ENCODE measurements at regions not wholly inside any gene's neighbourhood (a gene's known extent, or its start where the extent isn't known, plus 50 kb on each side); places are given as distances from the start of the nearest gene placed in this dataset.
"Not testable (repeated sequence)": the region's sequence is repeated elsewhere in the genome, so short reads cannot be mapped to it uniquely, and the experiment has no call there.

DNA sequence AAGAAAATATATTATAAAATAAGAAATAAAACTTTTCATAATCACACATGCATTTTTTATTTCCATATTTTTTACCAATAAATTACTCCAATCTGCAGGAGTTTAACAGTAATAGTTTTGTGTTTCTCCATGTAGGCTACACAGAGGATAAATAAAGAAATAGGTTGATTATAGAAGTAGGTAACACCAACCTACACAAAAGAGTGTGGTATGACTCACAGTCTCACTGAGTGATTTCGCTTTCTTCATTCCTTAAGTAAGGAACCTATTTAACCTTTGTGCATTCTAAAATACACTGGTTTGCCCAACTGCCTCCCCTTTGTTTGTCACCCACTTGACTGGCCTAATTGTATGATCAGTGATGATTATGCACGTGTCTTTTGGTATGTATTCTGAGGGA, 244.2 kb upstream of the RIMS1 start:
- DNase-seq, result no peak

DNA sequence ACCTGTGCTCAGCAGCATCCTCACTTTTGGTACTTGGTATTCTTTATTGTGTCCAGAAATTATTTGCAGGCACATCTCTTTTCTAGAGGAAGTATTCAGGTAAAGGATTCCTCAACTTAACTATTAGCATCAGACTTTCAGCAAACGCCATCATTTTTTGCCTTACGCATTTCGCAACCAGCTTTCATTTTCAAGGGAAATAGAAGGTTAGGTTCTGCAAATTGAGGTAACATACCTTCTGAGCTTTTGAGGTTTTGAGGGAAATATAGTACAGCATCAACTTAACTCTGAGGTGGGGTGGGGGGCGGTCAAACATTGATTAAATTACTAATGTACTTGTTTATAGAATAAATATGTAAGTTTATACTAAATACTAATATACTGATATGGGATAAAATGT, 243.6 kb upstream of the RIMS1 start:
- DNase-seq, result no peak

GRCh38 chr6:71645299-71645698, 241.1 kb upstream of the RIMS1 start:
- no peak for DNase-seq

DNA sequence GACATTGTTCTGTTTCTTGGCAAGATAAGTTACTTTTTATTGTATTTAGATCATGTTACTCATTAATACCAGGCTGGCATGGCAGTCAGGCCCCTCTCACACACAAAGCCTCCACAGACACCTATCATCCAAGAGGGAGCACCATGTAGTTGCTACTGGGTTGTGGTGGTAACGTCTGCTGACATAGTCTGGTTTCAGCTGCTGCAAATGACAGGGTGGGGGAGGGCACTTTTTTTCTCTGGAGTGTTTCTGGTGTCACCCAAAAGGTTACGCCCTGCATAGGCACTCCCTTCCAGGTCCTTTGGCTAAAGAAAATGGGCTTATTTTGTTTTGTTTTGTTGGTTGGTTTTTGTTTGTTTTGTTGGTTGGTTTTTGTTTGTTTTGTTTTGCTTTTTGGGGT, 236.4 kb upstream of the RIMS1 start:
- DNase-seq, result no peak

GRCh38 chr6:71651636-71652035, 234.7 kb upstream of the RIMS1 start:
- DNase-seq, result no peak

- DNase-seq, result no peak
Measured at GRCh38 chr6:71656121-71656520, 230.2 kb upstream of the RIMS1 start.

DNA sequence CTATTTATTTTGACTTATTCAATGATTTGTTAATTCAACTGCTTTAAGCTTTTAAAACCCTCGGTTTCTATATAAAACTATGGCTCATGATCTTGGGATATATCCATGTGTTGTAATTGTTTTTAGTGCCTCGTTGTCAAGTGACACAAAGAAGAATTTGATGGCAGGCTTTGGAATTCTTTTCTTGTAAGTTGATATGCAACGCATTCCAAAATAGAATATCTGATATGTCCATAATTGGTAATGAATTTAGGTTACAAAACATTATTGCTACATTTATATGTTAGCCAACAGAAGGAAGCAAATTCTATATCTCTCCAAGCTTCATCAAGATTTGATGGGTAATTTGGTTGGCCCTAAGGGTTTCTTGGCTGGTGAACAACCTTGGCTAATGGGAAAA, 220.4 kb upstream of the RIMS1 start:
- no peak for DNase-seq

- no peak for DNase-seq
Measured at GRCh38 chr6:71672876-71673275, 213.5 kb upstream of the RIMS1 start.

DNA sequence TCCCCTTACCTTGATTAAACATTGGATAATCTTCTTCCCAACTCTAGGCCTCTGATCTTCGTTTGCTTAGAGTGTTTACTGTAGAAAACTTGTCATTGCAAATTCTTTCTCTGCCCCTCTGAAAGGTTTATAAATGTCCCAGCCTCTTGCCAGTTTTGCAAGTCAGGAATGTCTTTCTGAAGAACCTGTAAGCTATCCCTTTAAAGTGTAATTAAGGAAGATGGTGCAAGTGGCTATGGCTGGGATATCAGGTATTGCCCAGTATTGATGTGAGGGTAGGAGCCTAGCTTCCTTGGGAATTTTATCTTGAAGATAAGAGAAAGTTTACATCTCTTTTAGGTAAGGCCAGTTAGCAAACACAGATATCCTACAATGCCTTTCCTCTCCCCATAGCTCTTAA, 211.0 kb upstream of the RIMS1 start:
- DNase-seq, result no peak

DNA sequence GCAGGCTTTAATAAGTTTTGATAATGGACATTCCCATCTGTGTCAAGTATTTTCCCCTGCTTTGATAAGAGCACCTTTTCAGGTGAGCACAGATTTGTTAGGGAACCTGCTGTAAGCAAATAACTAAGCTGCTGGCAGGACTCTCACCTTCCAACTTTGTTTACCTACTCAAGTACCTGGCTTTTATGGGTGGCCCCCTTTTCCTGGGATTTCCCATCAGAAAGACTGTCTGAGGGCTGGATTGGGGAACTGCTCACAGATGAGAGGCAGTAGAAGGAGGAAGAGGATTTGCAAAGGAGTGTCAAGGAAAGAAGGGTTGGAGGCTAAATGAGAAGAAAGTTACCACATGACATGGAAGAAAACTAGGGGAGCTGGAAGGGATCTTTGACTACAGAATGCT, 210.1 kb upstream of the RIMS1 start:
- DNase-seq, result no peak

GRCh38 chr6:71678091-71678490, 208.3 kb upstream of the RIMS1 start:
- no peak for DNase-seq

- DNase-seq, result no peak
Measured at GRCh38 chr6:71681234-71681867, 205.0 kb upstream of the RIMS1 start.

DNA sequence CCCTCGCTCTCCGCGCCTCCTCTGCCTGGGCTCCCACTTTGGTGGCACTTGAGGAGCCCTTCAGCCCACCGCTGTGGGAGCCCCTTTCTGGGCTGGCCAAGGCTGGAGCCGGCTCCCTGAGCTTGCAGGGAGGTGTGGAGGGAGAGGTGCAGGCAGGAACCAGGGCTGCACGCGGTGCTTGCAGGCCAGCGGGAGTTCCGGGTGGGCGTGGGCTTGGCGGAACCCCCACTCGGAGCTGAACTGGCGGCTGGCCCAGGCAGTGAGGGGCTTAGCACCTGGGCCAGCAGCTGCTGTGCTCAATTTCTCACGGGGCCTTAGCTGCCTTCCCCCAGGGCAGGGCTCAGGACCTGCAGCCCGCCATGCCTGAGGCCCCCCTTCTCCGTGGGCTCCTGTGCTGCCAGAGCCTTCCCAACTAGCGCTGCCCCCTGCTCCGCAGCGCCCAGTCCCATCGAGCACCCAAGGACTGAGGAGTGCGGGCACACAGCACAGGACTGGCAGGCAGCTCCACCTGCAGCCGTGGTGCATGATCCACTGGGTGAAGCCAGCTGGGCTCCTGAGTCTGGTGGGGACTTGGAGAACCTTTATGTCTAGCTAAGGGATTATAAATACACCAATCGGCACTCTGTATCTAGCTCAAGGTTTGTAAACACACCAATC, 200.2 kb upstream of the RIMS1 start:
- not testable (repeated sequence) for DNase-seq

DNA sequence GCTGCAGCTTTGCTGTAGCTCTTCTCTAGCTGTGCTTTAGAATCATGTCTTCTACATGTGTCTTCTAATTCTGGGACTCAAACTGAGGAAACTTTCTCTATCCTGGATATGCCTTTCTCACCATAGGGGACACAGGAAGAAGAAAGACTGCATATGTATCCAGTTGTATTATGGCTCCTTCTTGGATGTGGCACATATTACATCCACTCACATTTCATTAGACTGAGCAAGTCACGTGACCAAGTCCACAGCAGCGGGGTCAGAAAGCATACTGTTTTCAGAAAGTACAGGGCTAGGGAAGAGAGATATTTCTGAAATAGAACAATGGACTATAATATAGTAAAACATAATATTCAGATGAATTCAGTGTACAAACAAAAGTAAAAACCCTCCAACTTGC, 187.6 kb upstream of the RIMS1 start:
- no peak for DNase-seq

DNA sequence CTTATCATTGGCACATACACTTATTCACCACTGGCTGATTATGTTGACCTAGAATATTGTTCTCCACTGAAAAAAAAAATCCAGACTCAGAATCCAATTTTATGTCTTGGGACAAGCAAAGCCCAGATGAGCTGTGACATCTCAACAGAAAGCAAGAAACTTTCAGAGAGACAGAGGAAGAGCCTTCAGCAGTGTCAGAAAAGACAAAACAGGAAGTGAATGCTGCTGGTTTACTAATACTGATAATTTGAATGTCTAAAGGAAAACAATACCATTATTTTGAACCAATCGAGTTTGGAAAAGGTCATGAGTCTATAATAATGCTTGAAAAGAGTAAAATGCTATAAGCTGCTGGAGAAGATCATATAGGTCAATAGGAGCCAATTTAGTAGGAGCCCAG, 179.8 kb upstream of the RIMS1 start:
- no peak for DNase-seq

GRCh38 chr6:71707059-71707458, 179.3 kb upstream of the RIMS1 start:
- DNase-seq, result no peak

GRCh38 chr6:71720705-71721104, 165.6 kb upstream of the RIMS1 start:
- no peak for DNase-seq

DNA sequence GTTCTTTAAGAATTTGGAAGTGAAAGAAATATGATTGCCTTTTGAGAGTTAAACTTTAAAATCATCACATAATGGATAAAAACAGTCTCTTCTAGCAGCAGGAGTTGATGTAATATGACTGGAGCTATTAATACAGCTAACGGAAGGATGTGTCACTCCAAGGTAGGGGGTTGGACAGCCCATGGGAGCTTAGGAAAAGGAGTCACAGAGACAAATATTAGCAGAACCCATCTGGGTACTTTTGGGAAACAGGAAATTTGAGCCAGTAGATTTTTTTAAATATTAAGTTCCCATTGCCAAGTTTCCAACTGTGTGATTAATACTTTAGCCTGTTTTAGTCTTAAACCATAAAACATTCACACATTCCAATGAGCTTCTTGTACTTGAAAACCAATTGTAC, 164.7 kb upstream of the RIMS1 start:
- no peak for DNase-seq

DNA sequence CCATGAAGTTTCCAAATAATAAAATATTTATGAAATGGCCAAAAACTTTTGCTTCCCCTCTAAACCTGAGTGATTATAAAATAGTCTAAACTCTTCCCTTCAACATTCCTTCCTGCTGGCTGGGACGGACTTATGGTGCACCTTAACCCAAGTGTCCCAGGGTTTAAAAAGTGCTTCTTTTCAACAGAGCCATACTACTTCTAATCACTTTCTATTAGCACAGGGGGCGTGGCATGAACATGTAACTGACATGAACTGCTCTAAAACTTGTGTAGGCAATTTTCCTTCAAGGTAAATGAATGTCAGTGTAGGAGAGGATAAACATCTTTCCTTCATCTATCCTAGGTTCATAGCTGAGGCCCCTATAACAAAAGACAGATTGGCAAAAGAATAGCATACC, 163.6 kb upstream of the RIMS1 start:
- DNase-seq, result no peak

DNA sequence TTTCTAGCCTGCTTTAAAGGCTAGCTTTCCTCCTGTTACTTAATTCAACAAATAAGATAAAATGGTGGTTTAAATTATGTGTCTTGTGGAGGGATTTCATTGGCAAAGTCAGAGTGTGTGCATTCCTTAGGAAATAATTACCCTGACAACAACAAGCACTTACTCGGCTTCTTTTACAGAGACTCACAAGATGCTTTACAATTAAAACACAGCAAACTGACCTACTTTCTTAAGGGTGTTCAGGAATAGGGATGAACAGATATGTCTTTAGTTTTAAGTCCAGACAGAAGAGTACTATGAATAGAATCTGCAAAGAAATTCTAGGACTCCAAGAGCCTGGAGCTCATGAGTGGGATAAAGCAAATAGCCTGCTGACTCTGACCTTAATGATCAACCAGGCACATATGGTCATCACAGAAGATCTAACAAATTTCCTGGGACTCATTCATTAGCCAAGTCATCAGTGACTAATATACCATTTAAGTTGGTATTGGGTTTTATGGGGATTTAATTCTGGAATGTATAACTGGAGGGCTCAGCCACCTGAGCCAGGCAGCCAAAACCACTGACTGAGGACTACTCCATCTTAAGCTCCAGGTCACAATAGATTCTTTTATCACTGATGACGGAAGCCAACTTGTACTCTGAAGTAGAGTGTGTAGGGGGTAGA, 161.8 kb upstream of the RIMS1 start:
- DNase-seq, result no peak

DNA sequence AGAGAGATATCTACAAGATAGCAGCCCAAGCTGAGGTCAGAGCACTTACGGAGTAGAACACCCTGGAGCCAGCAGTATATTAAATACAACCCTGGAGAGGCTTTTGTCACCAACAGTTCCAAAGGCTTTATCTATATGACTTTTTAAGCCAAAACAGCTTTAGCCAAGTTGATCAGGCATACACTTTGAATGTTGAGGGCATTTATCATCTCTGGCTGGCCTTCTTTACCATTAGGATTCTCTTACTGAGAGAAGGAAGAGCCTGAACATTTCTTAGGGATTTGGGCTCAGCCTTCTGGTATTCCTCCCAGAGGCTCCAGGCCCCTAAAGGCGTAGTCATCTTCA, 161.3 kb upstream of the RIMS1 start:
- no peak for DNase-seq

GRCh38 chr6:71726121-71726520, 160.2 kb upstream of the RIMS1 start:
- DNase-seq, result no peak

- no peak for DNase-seq
Measured at GRCh38 chr6:71727632-71728294, 158.6 kb upstream of the RIMS1 start.

- DNase-seq, result no peak
Measured at GRCh38 chr6:71730284-71730683, 156.1 kb upstream of the RIMS1 start.

All from NCI-H774 (cell line).